Peyer's patch (tissue), 4 donors: ENCODE measurements at regions not wholly inside any gene's neighbourhood (a gene's known extent, or its start where the extent isn't known, plus 50 kb on each side); places are given as distances from the start of the nearest gene placed in this dataset.

Source experiments
- DNase-seq, 3 donors: peaks; one replicate each; pipeline ENCODE4 v3.0.0-alpha.2; 2017 to 2019
- H3K27ac ChIP-seq, 4 donors: fragments of 200-600 bp; sonication (generic); one replicate each; pipeline ENCODE4 v1.5.1; 2016 to 2019
- H3K27me3 ChIP-seq, 2 donors: fragments of 200-600 bp; sonication (generic); one replicate each; pipeline ENCODE4 v1.5.1; 2019
- H3K36me3 ChIP-seq, 3 donors: fragments of 200-600 bp; sonication (generic); one replicate each; pipeline ENCODE4 v1.5.1; 2016 to 2019
- H3K4me1 ChIP-seq, 4 donors: fragments of 200-600 bp; sonication (generic); one replicate each; pipeline ENCODE4 v1.5.1; 2016 to 2019
- H3K4me3 ChIP-seq, 4 donors: fragments of 200-600 bp; sonication (generic); 1 replicate in 3 of 4; 2 replicates in 1 of 4; pipeline ENCODE4 v1.5.1; 2016 to 2019; ENCODE audit warnings: mild to moderate bottlenecking in 1 of 4
- H3K9me3 ChIP-seq, 4 donors: fragments of 200-600 bp; sonication (generic); one replicate each; pipeline ENCODE4 v1.5.1; 2016 to 2019; ENCODE audit warnings: mild to moderate bottlenecking in 1 of 4
- POLR2A ChIP-seq, 2 donors: fragments of 450-650 bp; IDR thresholded peaks; one replicate each; pipeline ENCODE4 v1.5.1; 2017; ENCODE audit warnings: antibody characterized with exemption in 2 of 2, mild to moderate bottlenecking in 2 of 2, moderate library complexity in 2 of 2
- TF ChIP-seq, protein P1 (sequence below), 6 experiments: fragments of 450-650 bp in 4 of 6; fragments of 200-600 bp in 2 of 6; sonication (generic) in 1 of 6; IDR thresholded peaks; one replicate each; pipeline ENCODE4 v1.5.1; 2017 to 2019; ENCODE audit warnings: antibody characterized with exemption in 6 of 6, mild to moderate bottlenecking in 3 of 6, moderate library complexity in 1 of 6

DNA sequence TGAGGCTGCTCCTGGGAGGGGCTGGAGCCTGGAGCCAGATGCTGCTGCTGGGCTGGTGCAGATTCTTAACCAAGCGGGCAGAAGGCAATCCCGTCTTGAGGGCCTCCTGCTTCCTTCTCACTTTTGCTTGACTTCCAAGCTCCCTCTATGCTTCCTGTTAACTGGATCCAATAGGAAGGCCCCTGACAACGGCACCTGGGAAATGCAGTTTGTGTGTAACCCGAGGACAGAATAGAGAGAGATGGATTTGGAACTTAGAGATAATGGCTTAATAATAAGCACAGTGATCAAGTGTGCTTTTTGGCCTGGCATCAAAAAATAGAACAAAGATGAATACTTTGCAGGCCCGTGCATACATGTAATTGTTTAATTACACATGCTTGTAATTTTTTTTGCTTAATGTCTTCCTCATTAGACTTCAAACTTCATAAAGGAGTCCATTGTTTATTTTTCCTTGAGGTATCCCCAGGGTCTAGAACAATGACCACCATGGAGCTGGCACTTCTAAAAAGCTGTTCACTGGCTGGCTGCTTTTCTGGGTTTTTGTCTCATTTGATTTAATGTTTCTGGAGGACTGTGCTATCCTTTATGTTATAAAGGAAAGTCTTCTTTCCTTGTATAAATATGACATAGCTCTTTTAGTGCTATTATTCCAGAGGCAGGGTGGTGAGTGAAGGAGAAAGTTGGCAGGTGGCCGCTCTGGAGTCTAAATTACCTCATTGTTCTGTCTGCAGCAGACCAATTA is 63.3 kb upstream of the MITF start:
- no peak for DNase-seq
- Histone ChIP-seq H3K27ac (no peak overlapping the region), H3K4me3 (no peak overlapping the region), H3K9me3 (no peaks in the 10 kb centered on the region), H3K36me3 (no peaks in the 10 kb centered on the region), H3K27me3 (no peaks in the 10 kb centered on the region), H3K4me1 (no peaks in the 10 kb centered on the region)
- TF ChIP-seq POLR2A (IDR thresholded peaks at IDR 0.05) = no peak
- TF ChIP-seq, protein P1, sequence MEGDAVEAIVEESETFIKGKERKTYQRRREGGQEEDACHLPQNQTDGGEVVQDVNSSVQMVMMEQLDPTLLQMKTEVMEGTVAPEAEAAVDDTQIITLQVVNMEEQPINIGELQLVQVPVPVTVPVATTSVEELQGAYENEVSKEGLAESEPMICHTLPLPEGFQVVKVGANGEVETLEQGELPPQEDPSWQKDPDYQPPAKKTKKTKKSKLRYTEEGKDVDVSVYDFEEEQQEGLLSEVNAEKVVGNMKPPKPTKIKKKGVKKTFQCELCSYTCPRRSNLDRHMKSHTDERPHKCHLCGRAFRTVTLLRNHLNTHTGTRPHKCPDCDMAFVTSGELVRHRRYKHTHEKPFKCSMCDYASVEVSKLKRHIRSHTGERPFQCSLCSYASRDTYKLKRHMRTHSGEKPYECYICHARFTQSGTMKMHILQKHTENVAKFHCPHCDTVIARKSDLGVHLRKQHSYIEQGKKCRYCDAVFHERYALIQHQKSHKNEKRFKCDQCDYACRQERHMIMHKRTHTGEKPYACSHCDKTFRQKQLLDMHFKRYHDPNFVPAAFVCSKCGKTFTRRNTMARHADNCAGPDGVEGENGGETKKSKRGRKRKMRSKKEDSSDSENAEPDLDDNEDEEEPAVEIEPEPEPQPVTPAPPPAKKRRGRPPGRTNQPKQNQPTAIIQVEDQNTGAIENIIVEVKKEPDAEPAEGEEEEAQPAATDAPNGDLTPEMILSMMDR (IDR thresholded peaks at IDR 0.05) = no peak

DNA sequence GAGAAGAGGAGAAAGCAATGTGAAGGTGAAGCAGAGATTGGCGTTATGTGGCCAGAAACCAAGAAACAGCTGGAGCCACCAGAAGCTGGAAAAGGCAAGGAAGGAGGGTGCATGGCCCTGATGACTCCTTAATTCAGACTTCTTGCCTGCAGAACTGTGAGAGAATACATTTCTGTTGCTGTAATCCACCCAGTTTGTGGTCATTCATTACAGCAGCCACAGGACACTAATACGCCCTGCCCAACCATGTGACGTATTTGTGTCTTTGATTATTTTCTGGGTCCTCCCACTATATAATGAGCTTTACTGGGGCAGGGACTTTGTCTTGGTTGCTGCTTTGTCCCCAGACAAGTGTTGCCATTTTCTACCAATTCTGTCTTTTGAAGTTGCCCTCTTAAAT is 64.5 kb upstream of the MITF start:
- H3K9me3 ChIP-seq = no peaks in the 10 kb centered on the region
- TF ChIP-seq, protein P1 (IDR thresholded peaks at IDR 0.05) = no peak
- no peak for TF ChIP-seq POLR2A (IDR thresholded peaks at IDR 0.05)

DNA sequence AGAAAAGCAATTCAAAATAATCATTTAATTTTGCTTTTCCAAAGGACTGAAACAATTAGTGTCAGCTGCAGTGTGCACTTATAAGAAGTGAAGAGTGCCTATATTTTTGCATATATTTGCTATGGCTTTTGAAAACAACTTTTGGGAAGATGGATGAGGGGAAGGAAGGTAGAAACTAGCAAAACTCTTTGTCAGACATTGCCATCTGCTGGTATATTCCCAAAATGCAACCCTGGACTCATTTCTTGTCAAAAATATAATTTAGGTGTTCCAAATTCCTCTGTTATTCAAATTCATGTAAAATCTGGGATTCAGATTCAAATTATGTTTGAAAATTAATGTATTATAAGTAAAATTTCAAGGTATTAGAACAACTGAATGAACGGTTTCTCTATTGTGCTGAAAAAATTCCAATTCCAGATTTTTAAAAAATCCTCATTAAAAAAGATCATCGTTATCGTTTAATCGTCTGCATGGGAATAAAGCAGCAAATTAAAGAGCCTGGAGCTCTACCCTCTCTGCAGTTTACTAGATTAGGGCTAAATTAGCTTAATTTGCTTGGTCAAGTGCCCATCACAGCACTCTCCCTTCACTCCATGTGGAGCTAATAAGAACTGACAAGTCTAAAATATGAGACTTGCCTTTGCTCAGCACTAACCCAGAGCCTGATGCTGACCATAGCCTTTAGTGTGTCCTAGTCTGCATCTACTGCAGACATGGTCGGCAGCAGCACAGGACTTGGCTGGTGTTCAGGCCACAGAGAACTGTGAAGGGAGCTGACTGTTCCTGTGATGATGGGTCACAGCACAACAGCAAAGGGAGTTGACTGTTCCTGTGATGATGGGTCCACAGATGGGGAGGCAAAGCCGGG is 67.9 kb upstream of the MITF start:
- no peaks in the 10 kb centered on the region for H3K36me3 ChIP-seq
- TF ChIP-seq, protein P1 (IDR thresholded peaks at IDR 0.05) = peak in 5 of 6 experiments; percentile 48 to 75 (median 67)
- TF ChIP-seq POLR2A (IDR thresholded peaks at IDR 0.05) = no peak
- H3K4me3 ChIP-seq = no peak overlapping the region
- H3K27ac ChIP-seq = no peak overlapping the region
- no peaks in the 10 kb centered on the region for H3K9me3 ChIP-seq
- no peaks in the 10 kb centered on the region for H3K27me3 ChIP-seq
- no peaks in the 10 kb centered on the region for H3K4me1 ChIP-seq
- DNase-seq = no peak

More for the DNA sequence above, 64.5 kb upstream of the MITF start:
- H3K4me3 ChIP-seq = no peak overlapping the region
- H3K36me3 ChIP-seq = no peaks in the 10 kb centered on the region
- no peak for DNase-seq
- no peaks in the 10 kb centered on the region for H3K27me3 ChIP-seq
- no peaks in the 10 kb centered on the region for H3K4me1 ChIP-seq
- H3K27ac ChIP-seq = no peak overlapping the region

DNA sequence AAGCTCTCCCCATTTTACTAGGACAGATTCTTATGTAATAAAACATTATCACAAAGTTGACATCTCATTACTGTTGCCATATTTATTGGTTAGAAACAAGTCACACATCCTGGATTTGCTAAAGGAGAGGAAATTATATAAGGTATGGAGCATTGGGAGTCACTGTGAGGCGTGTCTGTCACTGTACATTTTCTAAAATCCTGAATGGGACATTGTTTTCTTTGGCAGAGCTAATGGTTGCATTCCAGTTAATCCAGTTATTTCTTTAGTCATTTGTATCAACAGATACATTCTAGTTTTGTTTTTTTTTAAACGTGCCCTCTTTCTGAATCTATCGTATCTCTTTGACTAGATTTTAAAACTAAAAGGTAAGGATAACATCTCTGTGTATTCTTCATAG is 70.2 kb upstream of the MITF start:
- no peak for TF ChIP-seq POLR2A (IDR thresholded peaks at IDR 0.05)
- no peak for DNase-seq
- no peak overlapping the region for H3K4me3 ChIP-seq
- H3K27ac ChIP-seq = no peak overlapping the region
- H3K27me3 ChIP-seq = no peaks in the 10 kb centered on the region
- H3K36me3 ChIP-seq = no peaks in the 10 kb centered on the region
- H3K4me1 ChIP-seq = peaks cover 0 to 4% (median 0%) of the 10 kb centered on the region in 4 donors
- H3K9me3 ChIP-seq = no peaks in the 10 kb centered on the region

DNA sequence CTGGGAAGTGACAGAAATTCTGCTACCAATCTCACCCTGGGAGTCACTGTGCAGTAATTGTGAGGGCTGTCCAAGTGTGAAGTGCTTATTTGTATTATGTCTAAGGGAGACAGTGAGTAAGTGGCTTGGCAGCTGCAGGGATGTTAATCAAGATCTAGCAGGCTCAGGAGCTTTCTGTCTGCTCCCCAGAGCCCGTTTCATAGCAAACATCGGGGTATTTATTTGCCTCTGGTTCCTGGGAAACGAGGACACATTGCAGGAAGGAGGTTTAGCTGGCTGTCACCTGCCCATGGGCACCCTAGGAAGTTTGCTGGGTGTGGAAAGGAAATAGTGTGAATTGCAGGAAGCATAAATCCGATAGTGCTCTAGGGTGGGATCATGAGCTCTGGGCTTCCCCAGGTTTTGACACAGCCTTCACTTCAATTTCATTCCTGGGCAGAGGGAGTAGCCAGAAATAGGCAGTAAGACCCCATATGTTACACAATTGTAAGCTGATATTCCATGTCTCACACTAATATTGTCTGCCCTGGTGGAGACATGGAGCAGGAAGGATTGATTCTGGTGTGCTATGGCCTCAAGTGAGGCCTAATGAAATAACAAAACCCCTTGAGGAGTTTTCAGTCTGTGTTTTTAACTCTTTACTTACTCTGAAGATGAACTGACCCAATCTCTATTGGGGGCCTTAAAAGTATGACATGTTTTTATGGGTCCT is 74.1 kb upstream of the MITF start:
- Histone ChIP-seq H3K4me3 (no peak overlapping the region), H3K9me3 (no peaks in the 10 kb centered on the region), H3K36me3 (no peaks in the 10 kb centered on the region), H3K27me3 (no peaks in the 10 kb centered on the region), H3K27ac (no peak overlapping the region), H3K4me1 (peaks cover 0 to 4% (median 0%) of the 10 kb centered on the region in 4 donors)
- no peak for TF ChIP-seq POLR2A (IDR thresholded peaks at IDR 0.05)
- TF ChIP-seq, protein P1 (IDR thresholded peaks at IDR 0.05) = no peak
- no peak for DNase-seq
